ENCODE measurements at regions not wholly inside any gene's neighbourhood (a gene's known extent, or its start where the extent isn't known, plus 50 kb on each side); places are given as distances from the start of the nearest gene placed in this dataset.

- DNase-seq: no peak
Measured at GRCh38 chr1:13878021-13878420, 178.0 kb downstream of the PRDM2 start.

DNA sequence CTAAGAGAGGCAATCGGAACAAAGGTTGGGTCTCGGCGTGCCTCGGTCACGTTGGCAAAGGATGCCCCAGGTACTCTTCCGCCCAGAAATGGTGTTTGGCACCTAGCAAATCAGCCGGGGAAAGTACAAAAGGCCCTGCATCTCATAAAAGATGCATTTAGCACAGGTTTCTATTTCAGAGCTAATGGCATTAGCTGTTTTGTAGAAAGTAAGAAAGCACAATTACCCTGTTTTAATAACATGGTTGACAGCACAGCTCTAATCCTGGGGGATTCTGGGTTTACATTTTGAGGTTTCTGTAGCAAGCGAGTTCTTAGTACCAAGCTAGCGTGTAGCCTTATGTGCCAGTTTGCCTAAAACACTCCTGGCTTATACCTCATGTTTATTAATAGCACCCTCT lies 178.5 kb downstream of the PRDM2 start:
- no peak for DNase-seq

GRCh38 chr1:13881385-13882088 lies 181.5 kb downstream of the PRDM2 start:
- no peak for DNase-seq

- DNase-seq: no peak
Measured at GRCh38 chr1:13888351-13888986, 188.5 kb downstream of the PRDM2 start.

- DNase-seq: no peak
Measured at GRCh38 chr1:13889495-13889894, 189.5 kb downstream of the PRDM2 start.

DNA sequence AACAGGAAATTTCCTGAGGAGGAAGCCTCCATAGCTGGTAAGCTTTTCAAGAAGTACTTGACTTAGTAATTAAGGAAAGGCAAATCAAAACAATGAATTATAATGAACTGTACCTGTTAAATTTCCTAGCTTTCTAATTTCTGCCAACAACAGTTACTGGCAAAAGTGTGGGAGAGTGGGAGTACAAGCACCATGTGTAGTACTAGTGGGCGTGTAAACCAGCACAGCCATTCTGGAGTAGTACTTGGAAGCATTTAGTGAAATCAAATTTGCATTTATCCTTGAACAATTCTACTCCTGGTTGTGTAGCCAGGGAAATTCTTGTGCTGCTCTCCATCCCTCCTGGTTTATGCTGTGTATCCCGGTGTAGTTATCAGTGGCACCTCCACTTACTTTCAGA lies 190.8 kb downstream of the PRDM2 start:
- no peak for DNase-seq

DNA sequence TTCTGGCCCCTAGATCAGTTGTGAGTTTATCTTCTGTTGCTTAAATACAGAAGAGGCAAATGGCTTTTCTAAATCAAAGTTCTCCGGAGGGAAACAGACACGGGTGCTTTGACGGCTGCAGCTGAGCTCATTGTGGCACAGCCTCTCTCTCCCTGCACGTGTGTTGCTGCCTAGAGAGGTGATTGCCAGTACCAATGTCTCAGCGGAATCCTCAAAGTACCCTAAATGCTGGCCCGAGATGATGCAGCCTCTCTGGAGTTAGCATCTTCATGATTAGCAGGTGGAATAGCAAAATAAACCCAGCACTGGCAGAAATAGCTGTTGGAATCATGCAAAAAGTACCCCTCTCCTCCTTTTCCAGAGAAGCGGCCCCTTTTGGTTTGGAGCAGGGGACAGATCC lies 192.2 kb downstream of the PRDM2 start:
- no peak for DNase-seq

DNA sequence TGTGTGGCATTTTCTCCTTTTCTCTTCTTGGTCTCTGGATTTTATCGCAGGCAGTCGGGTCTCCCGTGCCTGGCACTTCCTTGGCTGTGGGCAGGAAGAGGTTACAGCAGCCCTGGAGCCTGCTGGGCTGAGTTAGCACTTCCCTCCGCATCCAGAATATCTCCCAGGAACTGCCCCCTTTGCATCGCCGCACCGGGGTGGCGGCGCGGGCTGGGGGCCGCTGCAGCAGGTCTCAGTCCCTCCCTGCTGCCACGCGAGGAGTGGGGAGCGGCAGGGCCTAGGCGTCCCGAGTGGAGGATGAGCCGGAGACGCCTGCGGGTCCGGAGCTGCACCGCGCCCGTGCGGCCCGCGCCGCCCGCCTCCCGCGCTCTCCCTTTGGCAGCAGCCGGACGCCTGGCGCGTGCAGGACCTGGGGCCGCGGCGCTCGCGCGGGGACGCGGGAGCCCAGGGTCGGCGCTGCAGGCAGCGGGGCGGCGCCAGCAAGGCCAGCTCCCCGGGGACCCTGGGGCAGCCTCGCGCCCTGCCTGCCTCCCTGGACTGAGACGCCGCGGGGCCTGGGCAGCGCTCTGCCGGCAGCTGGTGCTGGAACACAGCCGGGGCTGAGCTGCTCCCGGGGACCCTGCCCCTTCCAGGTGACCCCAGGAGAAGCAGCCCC lies 192.8 kb downstream of the PRDM2 start:
- no peak for DNase-seq

DNA sequence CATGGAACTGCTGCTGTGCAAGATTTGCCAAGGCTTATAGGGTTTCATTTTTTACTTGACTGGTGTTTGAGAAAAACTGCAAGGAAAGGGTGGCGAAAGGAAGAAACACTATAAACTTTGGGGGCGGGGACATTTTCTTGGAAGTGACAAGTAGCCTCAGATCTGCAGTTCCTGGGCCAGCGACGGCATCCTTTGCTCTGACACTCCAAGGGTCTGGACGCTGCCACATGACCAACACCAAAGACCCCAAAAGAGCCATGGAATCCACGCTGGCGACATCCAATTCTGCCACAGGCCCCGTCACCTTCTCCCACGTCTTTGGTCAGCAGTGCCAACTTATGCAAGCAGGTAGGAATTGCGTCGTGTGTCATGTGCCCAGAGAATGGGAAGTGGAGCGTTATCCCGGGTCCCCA lies 193.4 kb downstream of the PRDM2 start:
- DNase-seq: no peak

DNA sequence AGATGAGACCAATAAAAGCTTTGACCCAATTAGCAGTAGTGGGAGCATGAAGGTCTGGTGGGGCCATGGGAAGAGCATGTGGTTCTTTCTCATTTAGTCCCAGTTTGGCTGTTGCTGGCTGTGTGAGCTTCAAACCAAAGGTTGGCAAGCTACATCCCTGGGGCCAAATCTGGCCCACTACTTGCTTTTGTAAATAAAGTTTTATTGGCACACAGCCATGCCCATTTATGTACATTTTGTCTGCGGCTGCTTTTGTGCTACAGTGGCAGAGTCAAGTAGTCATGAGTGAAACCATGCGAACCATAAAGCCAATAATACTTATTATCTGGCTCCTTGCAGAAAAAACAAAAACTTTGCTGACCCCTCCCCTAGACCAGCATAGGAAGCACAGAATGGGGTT lies 196.9 kb downstream of the PRDM2 start:
- DNase-seq: no peak

GRCh38 chr1:13898406-13898805 lies 198.4 kb downstream of the PRDM2 start:
- no peak for DNase-seq

GRCh38 chr1:13899856-13900255 lies 199.9 kb downstream of the PRDM2 start:
- no peak for DNase-seq

- no peak for DNase-seq
Measured at GRCh38 chr1:13900583-13900982, 200.6 kb downstream of the PRDM2 start.

GRCh38 chr1:13901039-13901438 lies 201.1 kb downstream of the PRDM2 start:
- no peak for DNase-seq

DNA sequence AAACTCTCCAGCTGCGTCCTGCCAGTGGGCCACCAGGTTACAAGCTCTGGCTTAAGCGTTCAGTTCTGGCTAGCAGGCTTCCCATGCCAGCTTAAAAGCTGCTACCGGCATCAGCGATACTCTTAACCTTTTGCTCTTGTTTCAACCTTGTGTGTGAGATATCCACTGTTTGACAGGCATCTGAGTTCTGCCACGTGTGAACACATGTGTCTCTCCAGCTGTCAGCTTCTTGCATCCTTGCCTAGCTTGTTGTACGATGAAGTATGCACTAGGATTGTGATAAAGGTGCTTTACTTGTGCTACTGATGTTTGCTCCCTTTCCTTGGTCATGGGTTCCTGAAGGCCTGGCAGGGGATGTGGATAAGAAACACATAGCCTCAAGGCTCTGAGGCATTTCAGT lies 201.6 kb downstream of the PRDM2 start:
- DNase-seq: no peak

GRCh38 chr1:13908128-13908527 lies 208.1 kb downstream of the PRDM2 start:
- no peak for DNase-seq

DNA sequence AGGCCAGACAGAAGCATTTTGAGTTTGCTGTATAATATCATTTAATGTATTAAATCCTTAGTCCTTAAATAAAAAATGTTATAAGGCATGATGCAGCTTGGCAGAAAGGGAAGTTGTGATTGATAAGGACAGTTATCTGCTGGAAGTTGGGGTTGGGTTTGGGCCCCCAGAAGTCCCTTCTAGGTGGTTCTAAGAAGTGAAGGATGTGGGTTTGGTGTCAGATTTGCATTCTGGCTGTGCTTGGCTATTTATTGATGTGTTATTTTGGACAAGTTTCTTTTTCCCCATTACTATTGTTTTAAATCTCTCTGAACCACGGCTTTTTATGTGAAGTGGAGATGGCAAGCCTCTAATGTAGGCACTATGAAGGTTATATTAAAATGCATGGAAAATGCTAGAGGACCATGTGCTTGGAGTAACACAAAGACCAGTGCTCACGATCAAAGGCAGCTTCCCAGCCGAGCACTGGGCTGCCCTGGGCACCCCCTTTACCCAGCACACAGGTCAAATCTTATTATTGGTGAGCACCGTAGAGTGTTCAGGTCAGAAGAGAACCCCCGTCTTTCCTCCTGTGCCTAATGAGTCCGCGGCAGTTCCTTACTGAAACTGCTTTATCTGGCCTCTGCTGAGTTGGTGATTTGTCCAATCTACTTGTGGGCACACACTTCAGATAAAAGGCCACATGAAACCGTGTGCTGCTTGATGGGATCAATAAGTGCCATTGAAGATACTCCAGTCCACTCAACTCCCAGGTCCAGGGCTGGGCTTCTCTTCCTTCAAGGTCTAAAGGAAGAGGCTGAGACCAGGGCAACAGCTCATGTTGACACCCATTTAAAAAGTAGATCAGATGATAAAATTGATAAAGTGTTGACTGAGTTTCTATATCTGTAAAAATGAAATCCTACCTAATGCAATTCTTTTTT lies 212.0 kb downstream of the PRDM2 start:
- DNase-seq: no peak

DNA sequence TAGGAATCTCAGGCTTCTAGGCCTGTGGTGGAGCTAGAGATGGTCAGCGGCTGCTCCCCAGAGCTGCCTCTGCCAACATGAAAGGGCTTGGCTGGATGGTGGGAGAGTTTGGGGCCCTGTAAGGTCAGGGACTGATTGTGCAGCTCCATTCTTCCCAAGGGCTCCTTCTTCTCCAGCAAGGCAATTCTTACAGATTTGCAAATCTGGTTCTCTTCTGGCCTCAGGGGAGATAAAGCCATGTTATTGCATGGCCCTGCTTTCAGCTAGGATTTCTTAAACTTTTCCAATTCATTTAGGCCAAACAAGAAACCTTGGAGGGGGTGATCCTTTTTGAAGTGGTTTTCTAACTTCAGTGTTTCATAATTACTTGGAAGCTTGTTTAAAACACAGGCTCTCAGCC lies 213.4 kb downstream of the PRDM2 start:
- DNase-seq: no peak

- DNase-seq: no peak
Measured at GRCh38 chr1:13916530-13916929, 216.5 kb downstream of the PRDM2 start.

DNA sequence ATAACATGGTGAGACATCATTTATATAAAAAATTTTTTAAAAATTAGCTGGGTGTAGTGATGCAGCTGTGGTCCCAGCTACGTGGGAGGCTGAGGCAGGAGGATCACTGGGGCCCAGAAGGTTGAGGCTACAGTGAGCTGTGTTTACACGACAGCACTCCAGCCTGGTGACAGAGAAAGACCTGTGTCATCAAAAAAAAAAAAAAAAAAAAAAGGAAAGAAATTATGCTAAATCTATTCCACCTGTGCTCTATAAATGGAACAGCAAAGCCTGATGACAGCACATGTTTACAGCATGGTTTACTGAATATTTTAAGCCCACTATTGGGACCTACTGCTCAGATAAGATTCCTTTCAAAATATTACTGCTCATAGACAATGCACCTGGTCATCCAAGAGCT lies 217.6 kb downstream of the PRDM2 start:
- DNase-seq: no peak

DNA sequence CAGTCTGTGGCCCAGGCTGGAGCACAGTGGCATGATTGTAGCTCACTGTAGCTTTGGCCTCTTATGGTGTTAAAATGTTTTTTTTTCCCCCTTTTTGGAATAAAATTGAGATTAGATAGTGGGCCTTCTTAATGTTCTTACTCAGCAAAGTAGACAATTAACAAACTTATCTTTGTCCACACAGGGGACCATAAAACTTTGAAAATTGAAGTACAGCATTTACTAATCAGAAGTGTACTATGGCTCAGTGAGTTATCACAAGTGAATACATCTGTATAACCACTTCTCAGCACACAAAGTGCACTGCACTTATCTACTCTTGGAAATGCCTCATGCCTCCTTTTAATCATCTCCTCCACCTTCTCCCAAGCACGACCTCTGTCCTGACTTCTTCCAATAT lies 218.9 kb downstream of the PRDM2 start:
- DNase-seq: no peak

- no peak for DNase-seq
Measured at GRCh38 chr1:13921190-13921589, 221.2 kb downstream of the PRDM2 start.

DNA sequence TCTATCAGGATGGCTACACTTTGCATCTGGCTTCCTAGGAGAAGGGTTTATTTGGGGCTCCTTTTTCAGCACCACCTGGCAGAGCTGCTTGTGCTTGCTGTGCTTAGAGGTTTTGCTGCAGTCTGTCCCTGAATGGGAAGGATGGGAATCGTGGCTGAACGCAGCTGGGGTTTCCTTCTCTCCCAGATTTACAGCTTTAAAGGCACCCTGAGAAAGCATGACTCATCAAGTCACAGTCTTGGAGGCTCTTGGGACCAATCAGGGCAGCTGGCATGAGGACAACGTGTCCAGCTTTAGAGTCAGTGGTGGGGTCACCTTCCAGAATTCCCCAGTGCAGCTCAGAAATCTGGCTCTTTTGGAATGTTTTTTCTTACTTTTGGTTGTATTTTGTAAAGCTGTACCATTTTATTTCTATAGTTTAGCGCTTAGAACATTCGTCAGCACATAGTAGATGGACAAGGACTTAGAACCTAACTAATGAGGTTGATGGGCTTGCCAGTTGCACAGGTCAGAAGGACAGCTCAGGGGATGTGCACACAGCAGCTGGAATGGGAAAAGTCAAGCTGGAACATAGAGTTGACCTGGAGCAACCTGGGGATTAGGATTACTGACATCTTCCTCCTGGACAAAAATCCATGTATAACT lies 222.6 kb downstream of the PRDM2 start:
- no peak for DNase-seq

All from CD4-positive, alpha-beta T cell treated with Interleukin-17A for 4 hours (primary cell).